Heart left ventricle (tissue), 16 donors: ENCODE measurements at regions not wholly inside any gene's neighbourhood (a gene's known extent, or its start where the extent isn't known, plus 50 kb on each side); places are given as distances from the start of the nearest gene placed in this dataset.

Source experiments
- ATAC-seq, 4 donors: fragments of 200-7000 bp; cut with Tn5 transposase; one replicate each; pipeline ENCODE4 v1.9.1; 2020 to 2022; ENCODE audit warnings: moderate library complexity in 4 of 4, mild to moderate bottlenecking in 3 of 4, moderate number of reproducible peaks in 1 of 4
- DNase-seq, 5 donors: peaks; one replicate each; pipeline ENCODE4 v3.0.0-alpha.2; 2020
- H3K27ac ChIP-seq, 12 donors: fragments of 200-600 bp; sonication (generic) in 4 of 12; one replicate each; pipeline versions ENCODE4 v1.5.0 to v1.8.0; 2016 to 2022; ENCODE audit warnings: mild to moderate bottlenecking in 2 of 12
- H3K27me3 ChIP-seq, 9 donors: fragments of 200-600 bp; sonication (generic) in 2 of 9; one replicate each; pipeline versions ENCODE4 v1.5.1 to v1.8.0; 2016 to 2022; ENCODE audit warnings: mild to moderate bottlenecking in 3 of 9
- H3K36me3 ChIP-seq, 9 donors: fragments of 200-600 bp; sonication (generic) in 2 of 9; one replicate each; pipeline versions ENCODE4 v1.5.0 to v1.8.0; 2018 to 2022; ENCODE audit warnings: mild to moderate bottlenecking in 2 of 9
- H3K4me1 ChIP-seq, 12 donors: fragments of 200-600 bp; sonication (generic) in 4 of 12; one replicate each; pipeline versions ENCODE4 v1.5.0 to v1.8.0; 2016 to 2022; ENCODE audit warnings: mild to moderate bottlenecking in 3 of 12
- H3K4me3 ChIP-seq, 12 donors: fragments of 200-600 bp; sonication (generic) in 4 of 12; one replicate each; pipeline versions ENCODE4 v1.5.0 to v1.8.0; 2017 to 2022; ENCODE audit warnings: mild to moderate bottlenecking in 9 of 12, moderate library complexity in 4 of 12
- H3K9me3 ChIP-seq, 12 donors: fragments of 200-600 bp; sonication (generic) in 4 of 12; one replicate each; pipeline versions ENCODE4 v1.5.0 to v1.8.0; 2016 to 2022; ENCODE audit warnings: mild to moderate bottlenecking in 1 of 12
- POLR2A ChIP-seq, 2 donors: fragments of 450-650 bp; IDR thresholded peaks; one replicate each; pipeline ENCODE4 v1.6.1; 2017; ENCODE audit warnings: antibody characterized with exemption in 2 of 2, mild to moderate bottlenecking in 2 of 2, moderate library complexity in 2 of 2
- WGBS, 4 donors: extraction: QIAGEN DNeasy Blood & Tissue Kit in 2 of 4; methylation state at CpG; one replicate each; pipeline versions ENCODE4 v1.1.5 to v1.1.7; 2013 to 2018; 5-methylcytosine and 5-hydroxymethylcytosine counted together
- intact Hi-C, 10 donors: fragments of 100-400 bp; cut with DNase I; formaldehyde crosslinking; loops; one replicate each; pipeline versions ENCODE4 v1.11.1 to v1.14.2; 2022
- TF ChIP-seq, protein P1 (sequence below), 12 donors: fragments of 200-600 bp; sonication (generic) in 4 of 12; IDR thresholded peaks; one replicate each; pipeline versions ENCODE4 v1.5.0 to v1.8.0; 2018 to 2022; ENCODE audit warnings: antibody characterized with exemption in 12 of 12, mild to moderate bottlenecking in 5 of 12
- donor health status: ischemic (EF 13 %, LVEDD 7.1; RV severe dilation, severe dysfunction).
- donor health status: healthy with polysubstance abuse.
- donor health status: DM: no; HTN: yes; CAD: no.
- donor health status: DM: no; HTN: no; CAD: no.
- donor health status: ischemic (EF 25% LVEDD 6.9; RV normal size, moderate dysfunction).
- donor health status: ischemic (EF 25% LVEDD 5.7; RV mildly dilated, moderate dysfunction).
- donor health status: healthy.
- donor health status: DM: yes; HTN: yes; CAD: no.
- donor health status: ischemic (EF 35%, LVEDD 5.7; RV mildly dilated, moderate dysfunction).
- donor health status: nonischemic (EF 11% LVEDD 7.7; RV severe dilation, severe dysfunction).
- donor health status: DM: yes; HTN: yes; CAD: no.
- donor health status: PGD.
- donor health status: ischemic (EF 29% LVEDD 5.4; RV normal size, mild dysfunction).
- donor health status: nonischemic (EF 23%, LVEDD 6.1; RV moderate dilation, normal function).

GRCh38 chr16:66231452-66232160 lies 134.9 kb upstream of the CDH5 start:
- WGBS, 4 donors: 73 to 78% (median 77%) methylated on average over 9 of the region's 9 CpGs

GRCh38 chr16:66229651-66230050 lies 136.8 kb upstream of the CDH5 start:
- H3K36me3 ChIP-seq: no peaks in the 10 kb centered on the region
- peaks cover 0 to 17% (median 0%) of the 10 kb centered on the region in 12 donors for H3K4me1 ChIP-seq
- peaks cover 0 to 4% (median 0%) of the 10 kb centered on the region in 9 donors for H3K27me3 ChIP-seq
- ATAC-seq (no peak), DNase-seq (no peak)
- intact Hi-C loops: no loop called here
- no peak overlapping the region for H3K4me3 ChIP-seq
- H3K27ac ChIP-seq: no peak overlapping the region
- TF ChIP-seq, protein P1, sequence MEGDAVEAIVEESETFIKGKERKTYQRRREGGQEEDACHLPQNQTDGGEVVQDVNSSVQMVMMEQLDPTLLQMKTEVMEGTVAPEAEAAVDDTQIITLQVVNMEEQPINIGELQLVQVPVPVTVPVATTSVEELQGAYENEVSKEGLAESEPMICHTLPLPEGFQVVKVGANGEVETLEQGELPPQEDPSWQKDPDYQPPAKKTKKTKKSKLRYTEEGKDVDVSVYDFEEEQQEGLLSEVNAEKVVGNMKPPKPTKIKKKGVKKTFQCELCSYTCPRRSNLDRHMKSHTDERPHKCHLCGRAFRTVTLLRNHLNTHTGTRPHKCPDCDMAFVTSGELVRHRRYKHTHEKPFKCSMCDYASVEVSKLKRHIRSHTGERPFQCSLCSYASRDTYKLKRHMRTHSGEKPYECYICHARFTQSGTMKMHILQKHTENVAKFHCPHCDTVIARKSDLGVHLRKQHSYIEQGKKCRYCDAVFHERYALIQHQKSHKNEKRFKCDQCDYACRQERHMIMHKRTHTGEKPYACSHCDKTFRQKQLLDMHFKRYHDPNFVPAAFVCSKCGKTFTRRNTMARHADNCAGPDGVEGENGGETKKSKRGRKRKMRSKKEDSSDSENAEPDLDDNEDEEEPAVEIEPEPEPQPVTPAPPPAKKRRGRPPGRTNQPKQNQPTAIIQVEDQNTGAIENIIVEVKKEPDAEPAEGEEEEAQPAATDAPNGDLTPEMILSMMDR (IDR thresholded peaks at IDR 0.05): no peak
- no peak for TF ChIP-seq POLR2A (IDR thresholded peaks at IDR 0.05)
- H3K9me3 ChIP-seq: no peaks in the 10 kb centered on the region
- WGBS, 4 donors: 89 to 94% (median 91%) methylated on average over 4 of the region's 4 CpGs

More at GRCh38 chr16:66231452-66232160, 134.9 kb upstream of the CDH5 start:
- Histone ChIP-seq H3K4me3 (no peak overlapping the region), H3K36me3 (no peaks in the 10 kb centered on the region), H3K27ac (no peak overlapping the region), H3K27me3 (peaks cover 0 to 4% (median 0%) of the 10 kb centered on the region in 9 donors), H3K9me3 (no peaks in the 10 kb centered on the region), H3K4me1 (peaks cover 0 to 17% (median 0%) of the 10 kb centered on the region in 12 donors)
- ATAC-seq (no peak), DNase-seq (no peak)
- intact Hi-C loops: no loop called here
- TF ChIP-seq, protein P1 (IDR thresholded peaks at IDR 0.05): no peak
- TF ChIP-seq POLR2A (IDR thresholded peaks at IDR 0.05): no peak

DNA sequence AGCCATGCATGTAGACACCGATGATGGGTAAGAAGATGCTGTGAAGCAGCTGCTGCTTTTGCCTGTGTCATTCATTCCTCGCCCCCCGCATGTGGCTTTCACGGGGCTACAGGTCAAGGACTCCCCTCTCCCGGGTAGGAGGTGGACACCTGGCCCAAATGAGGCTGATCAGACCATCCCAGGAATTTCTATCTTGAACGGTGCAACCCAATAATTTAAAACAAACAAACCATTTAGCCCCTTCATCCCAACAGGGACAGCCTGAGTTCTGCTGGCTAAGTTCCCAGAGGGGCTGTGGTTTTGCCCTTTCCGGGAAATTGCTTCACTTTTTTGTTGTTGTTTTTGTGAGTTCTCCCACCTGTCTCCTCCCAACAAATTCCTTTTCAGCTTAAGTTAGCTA lies 137.7 kb upstream of the CDH5 start:
- H3K27ac ChIP-seq: no peak overlapping the region
- H3K9me3 ChIP-seq: no peaks in the 10 kb centered on the region
- ATAC-seq: no peak
- 64 to 70% (median 68%) methylated on average over 7 of the region's 7 CpGs for WGBS, 4 donors
- no peaks in the 10 kb centered on the region for H3K36me3 ChIP-seq
- intact Hi-C loops: no loop called here
- H3K4me1 ChIP-seq: peaks cover 0 to 17% (median 0%) of the 10 kb centered on the region in 12 donors
- H3K27me3 ChIP-seq: peaks cover 0 to 4% (median 0%) of the 10 kb centered on the region in 9 donors
- TF ChIP-seq POLR2A (IDR thresholded peaks at IDR 0.05): no peak
- TF ChIP-seq, protein P1 (IDR thresholded peaks at IDR 0.05): no peak
- no peak overlapping the region for H3K4me3 ChIP-seq
- DNase-seq: no peak

DNA sequence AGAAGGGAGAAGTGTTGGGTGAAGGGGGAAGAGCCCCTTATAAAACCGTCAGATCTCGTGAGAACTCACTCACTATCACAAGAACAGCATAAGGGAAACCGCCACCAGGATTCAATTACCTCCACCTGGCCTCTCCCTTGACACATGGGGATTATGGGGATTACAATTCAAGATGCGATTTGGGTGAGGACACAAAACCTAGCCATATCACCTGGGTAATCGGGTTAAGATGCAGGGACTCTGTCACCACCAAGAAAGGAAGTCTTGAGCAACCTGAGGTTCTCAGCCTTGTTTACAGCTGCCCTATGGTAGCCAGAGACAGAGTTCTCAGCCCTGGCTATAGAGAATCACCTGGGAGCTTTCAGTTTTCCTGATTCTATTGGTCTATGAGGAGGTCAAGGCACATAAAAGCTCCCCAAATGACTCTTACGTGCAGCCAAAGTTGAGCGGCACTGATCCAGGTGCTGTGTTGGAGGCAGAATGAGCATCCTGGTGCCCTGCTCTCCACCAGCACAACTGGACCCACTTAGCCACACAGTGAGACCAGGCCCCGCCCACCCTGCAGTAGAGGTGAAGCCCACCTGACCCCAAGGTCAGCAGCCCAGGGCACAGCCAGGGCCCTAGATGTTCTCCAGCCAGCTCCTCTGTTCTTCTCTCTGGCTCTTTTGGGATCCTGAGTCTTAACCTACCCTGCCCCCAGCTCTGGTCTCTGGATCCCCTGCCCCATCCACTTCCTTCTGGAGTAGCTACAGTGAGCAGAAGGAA lies 138.5 kb upstream of the CDH5 start:
- no peak for ATAC-seq
- no peaks in the 10 kb centered on the region for H3K36me3 ChIP-seq
- no peak overlapping the region for H3K27ac ChIP-seq
- intact Hi-C loops: no loop called here
- no peak overlapping the region for H3K4me3 ChIP-seq
- peaks cover 0 to 17% (median 0%) of the 10 kb centered on the region in 12 donors for H3K4me1 ChIP-seq
- no peak for DNase-seq
- H3K9me3 ChIP-seq: no peaks in the 10 kb centered on the region
- WGBS, 4 donors: 95 to 96% (median 96%) methylated on average over 8 of the region's 8 CpGs
- peaks cover 0 to 4% (median 0%) of the 10 kb centered on the region in 9 donors for H3K27me3 ChIP-seq
- TF ChIP-seq POLR2A (IDR thresholded peaks at IDR 0.05): no peak
- TF ChIP-seq, protein P1 (IDR thresholded peaks at IDR 0.05): no peak
